Keratinocyte (primary cell): ENCODE measurements at regions not wholly inside any gene's neighbourhood (a gene's known extent, or its start where the extent isn't known, plus 50 kb on each side); places are given as distances from the start of the nearest gene placed in this dataset.
"Not testable (repeated sequence)": the region's sequence is repeated elsewhere in the genome, so short reads cannot be mapped to it uniquely, and the experiment has no call there.

Experiments used
- DNase-seq: peaks from one replicate; pipeline ENCODE4 v3.0.0-alpha.2; 2011; ENCODE audit warnings: low read depth, missing footprints, low spot score
- FAIRE-seq: peaks from 2 replicates; lab custom pipeline; 2011; peaks lifted over from hg19 to GRCh38; lab: Jason Lieb, UNC
- H2AFZ ChIP-seq: 2 replicates; pipeline ENCODE4 v1.6.0; 2012; ENCODE audit warnings: low read length, control low read depth, inconsistent platforms; ENCODE audit not compliant: control insufficient read depth
- H3K27ac ChIP-seq: 2 replicates; pipeline ENCODE4 v1.5.1; 2011; ENCODE audit warnings: low read length; ENCODE audit not compliant: control insufficient read depth, insufficient read depth
- H3K27me3 ChIP-seq: 3 replicates; pipeline ENCODE4 v1.6.0; 2011; ENCODE audit warnings: low read length; ENCODE audit not compliant: control insufficient read depth, insufficient read depth; ENCODE audit errors: extremely low read depth
- H3K36me3 ChIP-seq, 2 experiments: 2 replicates in 1 of 2; 3 replicates in 1 of 2; pipeline ENCODE4 v1.5.1; 2011; ENCODE audit warnings: low read length in 2 of 2, mild to moderate bottlenecking in 1 of 2; ENCODE audit not compliant: control insufficient read depth in 2 of 2, insufficient read depth in 2 of 2; ENCODE audit errors: extremely low read depth in 1 of 2
- H3K4me1 ChIP-seq: 3 replicates; pipeline ENCODE4 v1.5.1; 2011; ENCODE audit warnings: low read length; ENCODE audit not compliant: control insufficient read depth, insufficient read depth; ENCODE audit errors: extremely low read depth
- H3K4me2 ChIP-seq: 3 replicates; pipeline ENCODE4 v1.6.0; 2011; ENCODE audit warnings: low read depth, low read length; ENCODE audit not compliant: control insufficient read depth, insufficient read depth; ENCODE audit errors: extremely low read depth
- H3K4me3 ChIP-seq, 3 experiments: fragments of 200-600 bp in 1 of 3; sonication (generic) in 1 of 3; 2 replicates in 2 of 3; 3 replicates in 1 of 3; pipeline ENCODE4 v1.5.1; 2011 to 2016; ENCODE audit warnings: low read length in 3 of 3, mild to moderate bottlenecking in 3 of 3, control low read depth in 2 of 3, inconsistent platforms in 1 of 3, low read depth in 1 of 3, mixed read lengths in 1 of 3, mixed run types in 1 of 3, moderate library complexity in 1 of 3; ENCODE audit not compliant: control insufficient read depth in 2 of 3, insufficient read depth in 2 of 3; ENCODE audit errors: extremely low read depth in 1 of 3
- H3K79me2 ChIP-seq: 2 replicates; pipeline ENCODE4 v1.6.0; 2012; ENCODE audit warnings: low read length; ENCODE audit not compliant: control insufficient read depth, insufficient read depth
- H3K9ac ChIP-seq: 3 replicates; pipeline ENCODE4 v1.6.0; 2011; ENCODE audit warnings: low read length; ENCODE audit not compliant: control insufficient read depth, insufficient read depth; ENCODE audit errors: extremely low read depth
- H3K9me1 ChIP-seq: 3 replicates; pipeline ENCODE4 v1.6.0; 2011; ENCODE audit warnings: low read length; ENCODE audit not compliant: control insufficient read depth, insufficient read depth; ENCODE audit errors: extremely low read depth
- H3K9me3 ChIP-seq: 2 replicates; pipeline ENCODE4 v1.5.1; 2012; ENCODE audit warnings: low read depth, low read length; ENCODE audit not compliant: control insufficient read depth
- H4K20me1 ChIP-seq: 3 replicates; pipeline ENCODE4 v1.6.0; 2011; ENCODE audit warnings: low read length; ENCODE audit not compliant: control insufficient read depth, insufficient read depth; ENCODE audit errors: extremely low read depth
- EZH2 ChIP-seq: IDR thresholded peaks from one replicate; pipeline ENCODE4 v1.6.1; 2012; ENCODE audit warnings: inconsistent platforms, mild to moderate bottlenecking, low read length, moderate library complexity
- dilution Hi-C: fragments of 300-500 bp; cut with MboI; formaldehyde crosslinking; loops from one replicate; pipeline ENCODE4 v1.7.0; 2020; ENCODE audit warnings: low sequenced_read_pairs; ENCODE audit not compliant: extremely low pct_ligation_motif_present
- TF ChIP-seq, protein P1 (sequence below), 3 experiments: IDR thresholded peaks in 1 of 3; conservative IDR thresholded peaks in 1 of 3; optimal IDR thresholded peaks in 1 of 3; 2 replicates in 2 of 3; 3 replicates in 1 of 3; pipeline versions ENCODE3 to v1.5.1; 2011; ENCODE audit warnings: low read length in 3 of 3, mild to moderate bottlenecking in 3 of 3, moderate library complexity in 2 of 3, control low read depth in 1 of 3, inconsistent platforms in 1 of 3; ENCODE audit not compliant: insufficient read depth in 2 of 3; ENCODE audit errors: extremely low read depth in 1 of 3

DNA sequence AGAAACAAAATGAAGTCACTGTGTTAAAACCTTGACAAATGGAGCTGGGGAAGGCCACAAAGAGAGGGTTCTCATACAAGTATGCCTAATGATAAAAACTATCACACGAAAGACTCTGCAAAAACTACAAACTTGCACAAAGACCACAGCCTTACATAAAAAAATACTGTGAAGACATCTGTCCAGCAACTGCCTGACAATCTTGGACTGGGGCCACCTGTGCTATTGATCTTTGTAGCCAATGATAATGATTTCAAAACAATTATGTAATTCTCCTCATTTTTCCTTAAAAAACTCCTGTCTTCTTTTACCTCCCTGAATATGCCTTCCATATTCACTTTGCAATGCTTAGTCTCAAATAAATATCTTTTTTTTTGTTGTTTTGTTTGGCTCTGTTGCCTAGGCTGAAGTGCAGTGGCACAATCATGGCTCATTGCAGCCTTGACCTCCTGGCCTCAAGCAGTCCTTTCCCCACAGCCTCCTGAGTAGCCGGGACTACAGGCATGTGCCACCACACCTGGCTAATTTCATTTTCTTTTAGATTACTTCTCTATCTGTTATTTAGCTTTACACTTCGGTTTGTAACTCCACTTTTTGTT is 79.4 kb upstream of the RHOU start:
- Histone ChIP-seq H3K4me1 (no peaks in the 10 kb centered on the region), H3K27me3 (no peaks in the 10 kb centered on the region), H3K9ac (no peak overlapping the region), H2AFZ (no peak overlapping the region), H3K27ac (no peak overlapping the region), H3K9me1 (no peaks in the 10 kb centered on the region), H3K9me3 (no peaks in the 10 kb centered on the region), H3K4me2 (no peak overlapping the region), H4K20me1 (no peaks in the 10 kb centered on the region), H3K4me3 (no peak overlapping the region), H3K79me2 (no peaks in the 10 kb centered on the region), H3K36me3 (no peaks in the 10 kb centered on the region)
- dilution Hi-C loops, result no loop called here
- no peak for TF ChIP-seq EZH2
- TF ChIP-seq, protein P1, sequence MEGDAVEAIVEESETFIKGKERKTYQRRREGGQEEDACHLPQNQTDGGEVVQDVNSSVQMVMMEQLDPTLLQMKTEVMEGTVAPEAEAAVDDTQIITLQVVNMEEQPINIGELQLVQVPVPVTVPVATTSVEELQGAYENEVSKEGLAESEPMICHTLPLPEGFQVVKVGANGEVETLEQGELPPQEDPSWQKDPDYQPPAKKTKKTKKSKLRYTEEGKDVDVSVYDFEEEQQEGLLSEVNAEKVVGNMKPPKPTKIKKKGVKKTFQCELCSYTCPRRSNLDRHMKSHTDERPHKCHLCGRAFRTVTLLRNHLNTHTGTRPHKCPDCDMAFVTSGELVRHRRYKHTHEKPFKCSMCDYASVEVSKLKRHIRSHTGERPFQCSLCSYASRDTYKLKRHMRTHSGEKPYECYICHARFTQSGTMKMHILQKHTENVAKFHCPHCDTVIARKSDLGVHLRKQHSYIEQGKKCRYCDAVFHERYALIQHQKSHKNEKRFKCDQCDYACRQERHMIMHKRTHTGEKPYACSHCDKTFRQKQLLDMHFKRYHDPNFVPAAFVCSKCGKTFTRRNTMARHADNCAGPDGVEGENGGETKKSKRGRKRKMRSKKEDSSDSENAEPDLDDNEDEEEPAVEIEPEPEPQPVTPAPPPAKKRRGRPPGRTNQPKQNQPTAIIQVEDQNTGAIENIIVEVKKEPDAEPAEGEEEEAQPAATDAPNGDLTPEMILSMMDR (optimal IDR thresholded peaks at IDR 0.05 in 1 of 3, IDR thresholded peaks at IDR 0.05 in 1 of 3, conservative IDR thresholded peaks at IDR 0.05 in 1 of 3; ENCODE audit: extremely low read depth in 1 of 3, insufficient read depth in 2 of 3, low read length in 3 of 3), result no peak
- DNase-seq (no peak), FAIRE-seq (no peak)

DNA sequence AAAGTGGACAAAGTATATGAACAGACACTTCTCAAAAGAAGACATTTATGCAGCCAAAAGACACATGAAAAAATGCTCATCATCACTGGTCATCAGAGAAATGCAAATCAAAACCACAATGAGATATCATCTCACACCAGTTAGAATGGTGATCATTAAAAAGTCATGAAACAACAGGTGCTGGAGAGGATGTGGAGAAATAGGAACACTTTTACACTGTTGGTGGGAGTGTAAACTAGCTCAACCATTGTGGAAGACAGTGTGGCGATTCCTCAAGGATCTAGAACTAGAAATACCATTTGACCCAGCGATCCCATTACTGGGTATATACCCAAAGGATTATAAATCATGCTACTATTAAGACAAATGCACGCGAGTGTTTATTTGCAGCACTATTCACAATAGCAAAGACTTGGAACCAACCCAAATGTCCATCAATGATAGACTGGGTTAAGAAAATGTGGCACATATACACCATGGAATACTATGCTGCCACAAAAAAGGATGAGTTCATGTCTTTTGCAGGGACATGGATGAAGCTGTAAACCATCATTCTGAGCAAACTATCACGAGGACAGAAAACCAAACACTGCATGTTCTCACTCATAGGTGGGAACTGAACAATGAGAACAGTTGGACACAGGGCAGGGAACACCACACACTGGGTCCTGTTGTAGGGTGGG is 73.1 kb upstream of the RHOU start:
- H3K4me3 ChIP-seq, result not testable (repeated sequence)

More for the DNA sequence above, 73.1 kb upstream of the RHOU start:
- H3K27ac ChIP-seq, H3K4me2 ChIP-seq, DNase-seq, H3K9ac ChIP-seq, H3K4me1 ChIP-seq, H3K9me1 ChIP-seq, H3K9me3 ChIP-seq, H4K20me1 ChIP-seq, FAIRE-seq, H3K79me2 ChIP-seq, H2AFZ ChIP-seq, H3K27me3 ChIP-seq, dilution Hi-C loops, H3K36me3 ChIP-seq: not testable (repeated sequence)
